Heart right ventricle (tissue), 16 donors: ENCODE measurements at regions not wholly inside any gene's neighbourhood (a gene's known extent, or its start where the extent isn't known, plus 50 kb on each side); places are given as distances from the start of the nearest gene placed in this dataset.
"Not testable (repeated sequence)": the region's sequence is repeated elsewhere in the genome, so short reads cannot be mapped to it uniquely, and the experiment has no call there.

ENCODE experiments used
- ATAC-seq, 8 donors: fragments of 200-7000 bp; cut with Tn5 transposase; one replicate each; pipeline ENCODE4 v1.9.1; 2020; ENCODE audit warnings: mild to moderate bottlenecking in 8 of 8, moderate library complexity in 8 of 8, moderate number of reproducible peaks in 1 of 8
- DNase-seq, 2 donors: peaks; one replicate each; pipeline ENCODE4 v3.0.0-alpha.2; 2020
- H3K27ac ChIP-seq, 10 donors: fragments of 200-600 bp; sonication (generic) in 2 of 10; one replicate each; pipeline versions ENCODE4 v1.5.0 to v1.8.0; 2020 to 2022; ENCODE audit warnings: mild to moderate bottlenecking in 3 of 10
- H3K27me3 ChIP-seq, 7 donors: fragments of 200-600 bp; one replicate each; pipeline ENCODE4 v1.8.0; 2021 to 2022; ENCODE audit warnings: mild to moderate bottlenecking in 2 of 7
- H3K36me3 ChIP-seq, 9 donors: fragments of 200-600 bp; sonication (generic) in 1 of 9; one replicate each; pipeline versions ENCODE4 v1.5.0 to v1.8.0; 2020 to 2022; ENCODE audit warnings: mild to moderate bottlenecking in 2 of 9
- H3K4me1 ChIP-seq, 9 donors: fragments of 200-600 bp; sonication (generic) in 1 of 9; one replicate each; pipeline versions ENCODE4 v1.5.0 to v1.8.0; 2020 to 2022; ENCODE audit warnings: mild to moderate bottlenecking in 4 of 9
- H3K4me3 ChIP-seq, 10 donors: fragments of 200-600 bp; sonication (generic) in 2 of 10; one replicate each; pipeline versions ENCODE4 v1.5.0 to v1.8.0; 2020 to 2022; ENCODE audit warnings: mild to moderate bottlenecking in 7 of 10, moderate library complexity in 2 of 10
- H3K9me3 ChIP-seq, 11 donors: fragments of 200-600 bp in 10 of 11; sonication (generic) in 2 of 11; one replicate each; pipeline versions ENCODE4 v1.5.0 to v1.8.0; 2013 to 2022; ENCODE audit warnings: mild to moderate bottlenecking in 2 of 11, control low read depth in 1 of 11, moderate library complexity in 1 of 11
- WGBS, 2 donors: extraction: QIAGEN DNeasy Blood & Tissue Kit; methylation state at CpG; one replicate each; pipeline ENCODE4 v1.1.7; 2013; ENCODE audit warnings: inconsistent platforms in 1 of 2; 5-methylcytosine and 5-hydroxymethylcytosine counted together
- intact Hi-C, 10 donors: fragments of 100-400 bp; cut with DNase I; formaldehyde crosslinking; loops; one replicate each; pipeline versions ENCODE4 v1.11.1 to v1.14.2; 2022
- TF ChIP-seq, protein P1 (sequence below), 9 donors: fragments of 200-600 bp; sonication (generic) in 2 of 9; IDR thresholded peaks; one replicate each; pipeline versions ENCODE4 v1.5.0 to v1.8.0; 2021 to 2022; ENCODE audit warnings: antibody characterized with exemption in 9 of 9, mild to moderate bottlenecking in 5 of 9, moderate library complexity in 1 of 9
- donor health status: Arrhythmogenic right ventricular cardiomyopathy.
- donor health status: ischemic (EF 13 %, LVEDD 7.1; RV severe dilation, severe dysfunction).
- donor health status: healthy with polysubstance abuse.
- donor health status: DM: no; HTN: yes; CAD: no.
- donor health status: DM: no; HTN: no; CAD: no.
- donor health status: ischemic (EF 25% LVEDD 6.9; RV normal size, moderate dysfunction).
- donor health status: ischemic (EF 25% LVEDD 5.7; RV mildly dilated, moderate dysfunction).
- donor health status: healthy.
- donor health status: DM: yes; HTN: yes; CAD: no.
- donor health status: Ischemic cardiomyopathy.
- donor health status: ischemic (EF 35%, LVEDD 5.7; RV mildly dilated, moderate dysfunction).
- donor health status: nonischemic (EF 11% LVEDD 7.7; RV severe dilation, severe dysfunction).
- donor health status: DM: yes; HTN: yes; CAD: no.
- donor health status: PGD.
- donor health status: ischemic (EF 29% LVEDD 5.4; RV normal size, mild dysfunction).
- donor health status: nonischemic (EF 23%, LVEDD 6.1; RV moderate dilation, normal function).

DNA sequence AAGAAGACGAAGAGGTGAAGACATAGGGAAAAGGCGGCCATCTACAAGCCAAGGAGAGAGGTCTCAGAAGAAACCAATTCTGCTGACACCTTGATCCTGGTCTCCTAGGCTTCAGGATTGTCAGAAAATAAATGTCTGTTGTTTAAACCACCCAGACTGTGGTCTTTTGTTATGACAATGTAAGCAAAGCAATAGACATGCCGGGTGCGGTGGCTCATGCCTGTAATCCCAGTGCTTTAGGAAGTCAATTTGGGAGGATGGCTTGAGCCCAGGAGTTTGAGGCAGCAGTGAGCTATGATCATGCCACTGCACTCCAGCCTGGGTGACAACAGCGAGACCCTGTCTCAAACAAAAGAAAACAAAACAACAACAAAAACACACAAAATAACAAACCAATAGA is 64.4 kb downstream of the HAPSTR1 start:
- H3K9me3 ChIP-seq = no peaks in the 10 kb centered on the region
- TF ChIP-seq, protein P1, sequence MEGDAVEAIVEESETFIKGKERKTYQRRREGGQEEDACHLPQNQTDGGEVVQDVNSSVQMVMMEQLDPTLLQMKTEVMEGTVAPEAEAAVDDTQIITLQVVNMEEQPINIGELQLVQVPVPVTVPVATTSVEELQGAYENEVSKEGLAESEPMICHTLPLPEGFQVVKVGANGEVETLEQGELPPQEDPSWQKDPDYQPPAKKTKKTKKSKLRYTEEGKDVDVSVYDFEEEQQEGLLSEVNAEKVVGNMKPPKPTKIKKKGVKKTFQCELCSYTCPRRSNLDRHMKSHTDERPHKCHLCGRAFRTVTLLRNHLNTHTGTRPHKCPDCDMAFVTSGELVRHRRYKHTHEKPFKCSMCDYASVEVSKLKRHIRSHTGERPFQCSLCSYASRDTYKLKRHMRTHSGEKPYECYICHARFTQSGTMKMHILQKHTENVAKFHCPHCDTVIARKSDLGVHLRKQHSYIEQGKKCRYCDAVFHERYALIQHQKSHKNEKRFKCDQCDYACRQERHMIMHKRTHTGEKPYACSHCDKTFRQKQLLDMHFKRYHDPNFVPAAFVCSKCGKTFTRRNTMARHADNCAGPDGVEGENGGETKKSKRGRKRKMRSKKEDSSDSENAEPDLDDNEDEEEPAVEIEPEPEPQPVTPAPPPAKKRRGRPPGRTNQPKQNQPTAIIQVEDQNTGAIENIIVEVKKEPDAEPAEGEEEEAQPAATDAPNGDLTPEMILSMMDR (IDR thresholded peaks at IDR 0.05) = no peak
- H3K27ac ChIP-seq = no peak overlapping the region
- no peak overlapping the region for H3K4me3 ChIP-seq
- ATAC-seq = no peak
- no peak for DNase-seq
- intact Hi-C loops = loop anchor here in 1 of 10 donors (5.0 kb wide), 1 partner anchor 801 kb away; no protein-coding TSS in a partner anchor
- peaks cover 0 to 27% (median 14%) of the 10 kb centered on the region in 7 donors for H3K27me3 ChIP-seq
- H3K36me3 ChIP-seq = no peaks in the 10 kb centered on the region
- 85 to 93% methylated on average over 5 of the region's 5 CpGs for WGBS, 2 donors
- peaks cover 0 to 6% (median 0%) of the 10 kb centered on the region in 9 donors for H3K4me1 ChIP-seq

DNA sequence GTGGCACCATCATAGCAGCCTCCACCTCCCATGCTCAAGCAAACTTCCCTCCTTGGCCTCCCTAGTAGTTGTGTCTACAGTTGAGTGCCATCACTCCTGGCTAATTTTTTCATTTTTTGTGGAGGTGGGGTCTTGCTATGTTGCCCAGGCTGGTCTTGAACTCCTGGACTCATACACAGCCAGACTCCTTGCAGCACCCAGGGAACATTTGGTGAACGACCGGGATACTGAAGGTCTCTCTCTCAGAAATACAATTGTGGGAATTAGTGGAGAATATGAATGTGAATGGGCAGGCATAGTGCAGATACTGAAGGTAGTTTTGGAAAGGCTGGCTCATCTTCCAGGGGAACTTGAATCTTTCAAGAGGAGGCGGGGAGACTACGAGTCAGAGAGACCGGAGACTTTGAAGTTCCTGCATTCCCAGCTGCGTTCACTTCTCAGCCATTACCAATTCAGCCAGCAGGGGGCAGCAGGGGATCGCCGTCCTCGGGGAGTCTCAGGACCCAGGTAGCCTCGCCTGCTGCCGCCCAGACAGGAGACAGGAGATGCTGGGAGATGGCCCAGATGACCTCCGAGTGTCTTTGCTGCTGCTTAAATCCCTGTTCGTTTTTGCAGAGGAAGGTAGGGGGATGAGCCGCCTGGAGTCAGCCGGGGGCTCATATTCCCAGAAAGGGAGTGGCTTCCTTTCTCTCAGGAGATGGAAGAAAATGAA is 68.6 kb downstream of the HAPSTR1 start:
- DNase-seq = peak in 1 of 2 donors; percentile 12
- Histone ChIP-seq H3K27me3 (peaks cover 0 to 23% (median 8%) of the 10 kb centered on the region in 7 donors), H3K27ac (no peak overlapping the region), H3K9me3 (no peaks in the 10 kb centered on the region), H3K4me3 (no peak overlapping the region), H3K4me1 (peaks cover 0 to 6% (median 0%) of the 10 kb centered on the region in 9 donors), H3K36me3 (no peaks in the 10 kb centered on the region)
- TF ChIP-seq, protein P1 (IDR thresholded peaks at IDR 0.05) = peak; percentile 31 to 84 (median 72)
- intact Hi-C loops = loop anchor here in 7 of 10 donors (5.0 to 10.0 kb wide), 3 partner anchors 797 to 1025 kb away; partner anchors contain the start of gene GRIN2A (in 7 of the 7)
- ATAC-seq = peak; percentile 42 to 77 (median 58)
- WGBS, 2 donors = 15% methylated on average over 15 of the region's 15 CpGs

DNA sequence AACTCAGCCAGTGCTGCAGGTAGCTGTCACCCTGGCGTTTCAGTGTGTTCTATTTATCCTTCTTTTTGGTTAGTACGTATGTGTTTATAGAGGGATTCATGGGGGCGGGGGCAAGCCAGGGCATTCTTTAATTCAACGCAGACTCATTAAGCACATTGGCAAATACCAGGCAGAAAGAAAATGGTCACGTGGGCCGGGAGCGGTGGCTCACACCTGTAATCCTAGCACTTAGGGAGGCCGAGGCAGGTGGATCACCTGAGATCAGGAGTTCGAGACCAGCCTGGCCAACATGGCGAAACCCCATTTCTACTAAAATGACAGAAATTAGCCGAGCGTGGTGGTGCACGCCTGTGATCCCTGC is 69.1 kb downstream of the HAPSTR1 start:
- WGBS, 2 donors = 77 to 84% methylated on average over 13 of the region's 13 CpGs
- no peak for DNase-seq

DNA sequence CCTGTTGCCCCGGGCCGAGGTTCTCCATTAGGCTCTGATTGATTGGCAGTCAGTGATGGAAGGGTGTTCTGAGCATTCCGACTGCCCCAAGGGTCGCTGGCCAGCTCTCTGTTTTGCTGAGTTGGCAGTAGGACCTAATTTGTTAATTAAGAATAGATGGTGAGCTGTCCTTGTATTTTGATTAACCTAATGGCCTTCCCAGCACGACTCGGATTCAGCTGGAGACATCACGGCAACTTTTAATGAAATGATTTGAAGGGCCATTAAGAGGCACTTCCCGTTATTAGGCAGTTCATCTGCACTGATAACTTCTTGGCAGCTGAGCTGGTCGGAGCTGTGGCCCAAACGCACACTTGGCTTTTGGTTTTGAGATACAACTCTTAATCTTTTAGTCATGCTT is 74.2 kb downstream of the HAPSTR1 start:
- TF ChIP-seq, protein P1 (IDR thresholded peaks at IDR 0.05) = no peak
- no peak overlapping the region for H3K4me3 ChIP-seq
- no peak overlapping the region for H3K27ac ChIP-seq
- no peaks in the 10 kb centered on the region for H3K27me3 ChIP-seq
- H3K36me3 ChIP-seq = no peaks in the 10 kb centered on the region
- no peaks in the 10 kb centered on the region for H3K4me1 ChIP-seq
- no peak for ATAC-seq
- intact Hi-C loops = loop anchor here in 1 of 10 donors (10.0 kb wide), 1 partner anchor 1019 kb away; the partner anchor contains the start of gene GRIN2A
- no peaks in the 10 kb centered on the region for H3K9me3 ChIP-seq
- 66 to 72% methylated on average over 10 of the region's 10 CpGs for WGBS, 2 donors
- DNase-seq = no peak

More for the DNA sequence above, 69.1 kb downstream of the HAPSTR1 start:
- no peaks in the 10 kb centered on the region for H3K36me3 ChIP-seq
- H3K27ac ChIP-seq = no peak overlapping the region
- H3K4me3 ChIP-seq = no peak overlapping the region
- TF ChIP-seq, protein P1 (IDR thresholded peaks at IDR 0.05) = no peak
- no peak for ATAC-seq
- H3K4me1 ChIP-seq = peaks cover 0 to 6% (median 0%) of the 10 kb centered on the region in 9 donors
- no peaks in the 10 kb centered on the region for H3K9me3 ChIP-seq
- peaks cover 0 to 18% (median 5%) of the 10 kb centered on the region in 7 donors for H3K27me3 ChIP-seq
- intact Hi-C loops = loop anchor here in 7 of 10 donors (5.0 to 10.0 kb wide), 2 partner anchors 1022 to 1024 kb away; partner anchors contain the start of gene GRIN2A (in 7 of the 7)

DNA sequence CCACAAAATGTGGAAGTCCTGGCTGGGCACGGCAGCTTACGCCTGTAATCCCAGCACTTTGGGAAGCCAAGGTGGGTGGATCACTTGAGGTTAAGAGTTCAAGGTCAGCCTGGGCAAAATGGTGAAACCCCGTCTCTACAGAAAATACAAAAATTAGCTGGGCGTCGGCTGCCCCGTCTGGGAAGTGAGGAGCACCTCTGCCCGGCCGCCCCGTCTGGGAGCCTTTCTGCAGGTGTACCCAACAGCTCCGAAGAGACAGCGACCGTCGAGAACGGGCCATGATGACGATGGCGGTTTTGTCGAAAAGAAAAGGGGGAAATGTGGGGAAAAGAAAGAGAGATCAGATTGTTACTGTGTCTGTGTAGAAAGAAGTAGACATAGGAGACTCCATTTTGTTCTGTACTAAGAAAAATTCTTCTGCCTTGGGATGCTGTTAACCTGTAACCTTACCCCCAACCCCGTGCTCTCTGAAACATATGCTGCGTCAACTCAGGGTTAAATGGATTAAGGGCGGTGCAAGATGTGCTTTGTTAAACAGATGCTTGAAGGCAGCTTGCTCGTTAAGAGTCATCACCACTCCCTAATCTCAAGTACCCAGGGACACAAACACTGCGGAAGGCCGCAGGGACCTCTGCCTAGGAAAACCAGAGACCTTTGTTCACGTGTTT is 75.0 kb downstream of the HAPSTR1 start:
- H3K4me1 ChIP-seq, H3K36me3 ChIP-seq, H3K27me3 ChIP-seq, DNase-seq, H3K27ac ChIP-seq, H3K9me3 ChIP-seq, H3K4me3 ChIP-seq, ATAC-seq: not testable (repeated sequence)
- WGBS, 2 donors = 85 to 86% methylated on average over 20 to 21 of the region's 24 CpGs
- intact Hi-C loops = loop anchor here in 1 of 10 donors (10.0 kb wide), 1 partner anchor 1018 kb away; the partner anchor contains the start of gene GRIN2A
